Naive thymus-derived CD4-positive, alpha-beta T cell (primary cell): ENCODE measurements at regions not wholly inside any gene's neighbourhood (a gene's known extent, or its start where the extent isn't known, plus 50 kb on each side); places are given as distances from the start of the nearest gene placed in this dataset.
A peak's percentile ranks its signal among the peaks of the same experiment; 100 is the strongest.

Source experiments
- ATAC-seq: fragments of 150-1000 bp; cut with Tn5 transposase; 2 replicates; pipeline ENCODE4 v1.10.0; 2021; ENCODE audit warnings: mild to moderate bottlenecking, moderate library complexity
- CTCF ChIA-PET: fragments of 350-600 bp; sonication (Branson Sonifier 250); formaldehyde crosslinking; loops from one replicate; lab custom pipeline; 2021; ENCODE audit warnings: antibody characterized with exemption; lab: Charles Lee
- POLR2A ChIA-PET: fragments of 350-600 bp; sonication (Branson Sonifier 250); formaldehyde crosslinking; loops from one replicate; lab custom pipeline; 2021; ENCODE audit warnings: antibody characterized with exemption, inconsistent platforms; lab: Charles Lee
- DNase-seq, 9 donors: peaks; one replicate each; pipeline versions ENCODE4 v3.0.0 to v3.0.0-alpha.2; 2020 to 2022; ENCODE audit warnings: mixed read lengths in 1 of 9
- H3K27ac ChIP-seq: one replicate; pipeline ENCODE4 v1.7.0; 2013; ENCODE audit warnings: mild to moderate bottlenecking, low read depth, low read length, moderate library complexity
- H3K27me3 ChIP-seq, 2 donors: one replicate each; pipeline ENCODE4 v1.7.0; 2013; ENCODE audit warnings: low read length in 2 of 2, mild to moderate bottlenecking in 2 of 2, moderate library complexity in 2 of 2; ENCODE audit not compliant: control insufficient read depth in 2 of 2, insufficient read depth in 2 of 2
- H3K36me3 ChIP-seq, 3 experiments: 1 replicate in 2 of 3; 2 replicates in 1 of 3; pipeline ENCODE4 v1.7.0; 2013; ENCODE audit warnings: low read length in 3 of 3, mild to moderate bottlenecking in 3 of 3, moderate library complexity in 1 of 3; ENCODE audit not compliant: insufficient read depth in 3 of 3, control insufficient read depth in 2 of 3
- H3K4me1 ChIP-seq, 2 donors: one replicate each; pipeline ENCODE4 v1.7.0; 2013; ENCODE audit warnings: low read length in 2 of 2, mild to moderate bottlenecking in 2 of 2, moderate library complexity in 1 of 2; ENCODE audit not compliant: control insufficient read depth in 2 of 2, insufficient read depth in 2 of 2
- H3K4me3 ChIP-seq: 2 replicates; pipeline ENCODE4 v1.7.0; 2013; ENCODE audit warnings: mild to moderate bottlenecking, low read length
- H3K9me3 ChIP-seq, 3 experiments: 1 replicate in 2 of 3; 2 replicates in 1 of 3; pipeline ENCODE4 v1.7.0; 2013; ENCODE audit warnings: low read length in 3 of 3; ENCODE audit not compliant: control insufficient read depth in 2 of 3
- H3K27ac Mint-ChIP-seq, 9 donors: one replicate each; pipeline ENCODE4 v1.8.0; 2020 to 2022; ENCODE audit warnings: mixed read lengths in 9 of 9, mild to moderate bottlenecking in 8 of 9, moderate library complexity in 5 of 9, inconsistent platforms in 2 of 9
- H3K27me3 Mint-ChIP-seq, 5 donors: one replicate each; pipeline ENCODE4 v1.8.0; 2021 to 2022; ENCODE audit warnings: mixed read lengths in 5 of 5, mild to moderate bottlenecking in 1 of 5
- H3K36me3 Mint-ChIP-seq, 5 donors: one replicate each; pipeline ENCODE4 v1.8.0; 2020 to 2022; ENCODE audit warnings: mixed read lengths in 5 of 5, mild to moderate bottlenecking in 3 of 5, inconsistent platforms in 1 of 5
- H3K4me1 Mint-ChIP-seq, 7 donors: one replicate each; pipeline ENCODE4 v1.8.0; 2020 to 2022; ENCODE audit warnings: mixed read lengths in 7 of 7, mild to moderate bottlenecking in 3 of 7, inconsistent platforms in 1 of 7
- H3K4me3 Mint-ChIP-seq, 10 donors: one replicate each; pipeline ENCODE4 v1.8.0; 2020 to 2022; ENCODE audit warnings: mild to moderate bottlenecking in 10 of 10, mixed read lengths in 10 of 10, moderate library complexity in 6 of 10, inconsistent platforms in 2 of 10
- H3K9me3 Mint-ChIP-seq, 11 donors: one replicate each; pipeline ENCODE4 v1.8.0; 2020 to 2022; ENCODE audit warnings: mixed read lengths in 11 of 11, mild to moderate bottlenecking in 4 of 11, inconsistent platforms in 1 of 11, moderate library complexity in 1 of 11
- intact Hi-C, 2 donors: fragments of 100-400 bp; cut with micrococcal nuclease; formaldehyde crosslinking; loops; one replicate each; pipeline ENCODE4 v1.15.1; 2023

DNA sequence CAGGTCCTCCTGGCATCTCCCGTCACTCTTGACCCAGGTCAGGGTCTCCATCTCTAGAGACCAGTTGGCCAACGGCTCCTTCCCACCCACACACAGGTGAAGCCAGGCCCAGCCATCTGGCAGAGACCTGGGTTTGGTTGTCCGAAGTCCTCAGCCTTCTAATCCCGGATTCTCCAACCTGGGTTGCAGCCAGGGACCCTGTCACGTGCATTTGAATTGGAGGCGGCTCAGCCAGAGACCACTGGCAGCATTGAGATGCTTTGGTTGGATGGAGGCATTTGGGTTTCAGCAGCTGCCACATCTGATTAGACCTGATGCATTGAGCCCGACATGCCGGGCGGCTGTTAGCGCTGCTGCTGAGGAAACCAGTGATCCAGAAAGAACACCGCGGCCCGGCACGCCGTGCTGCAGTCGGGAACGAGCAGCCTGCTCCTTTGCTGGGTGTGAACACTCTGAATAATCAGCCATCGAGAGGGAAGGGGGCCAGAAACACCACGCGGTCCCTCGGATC lies 163.2 kb downstream of the BRD1 start:
- no peaks in the 10 kb centered on the region for H3K36me3 ChIP-seq
- ATAC-seq (no peak), DNase-seq (no peak)
- peaks cover 5 to 14% of the 10 kb centered on the region in 2 donors for H3K4me1 ChIP-seq
- ChIA-PET POLR2A (no interaction called here), CTCF (no interaction called here)
- Mint-ChIP-seq H3K27ac (no peak overlapping the region), H3K27me3 (peaks cover 0 to 16% (median 0%) of the 10 kb centered on the region in 5 donors), H3K4me1 (peaks cover 6 to 38% (median 29%) of the 10 kb centered on the region in 7 donors), H3K9me3 (peaks cover 0 to 2% (median 0%) of the 10 kb centered on the region in 11 donors), H3K4me3 (no peak overlapping the region), H3K36me3 (peaks cover 0 to 3% (median 0%) of the 10 kb centered on the region in 5 donors)
- H3K27ac ChIP-seq = no peak overlapping the region
- H3K27me3 ChIP-seq = no peaks in the 10 kb centered on the region
- no peaks in the 10 kb centered on the region for H3K9me3 ChIP-seq
- H3K4me3 ChIP-seq = no peak overlapping the region
- intact Hi-C loops = no loop called here

DNA sequence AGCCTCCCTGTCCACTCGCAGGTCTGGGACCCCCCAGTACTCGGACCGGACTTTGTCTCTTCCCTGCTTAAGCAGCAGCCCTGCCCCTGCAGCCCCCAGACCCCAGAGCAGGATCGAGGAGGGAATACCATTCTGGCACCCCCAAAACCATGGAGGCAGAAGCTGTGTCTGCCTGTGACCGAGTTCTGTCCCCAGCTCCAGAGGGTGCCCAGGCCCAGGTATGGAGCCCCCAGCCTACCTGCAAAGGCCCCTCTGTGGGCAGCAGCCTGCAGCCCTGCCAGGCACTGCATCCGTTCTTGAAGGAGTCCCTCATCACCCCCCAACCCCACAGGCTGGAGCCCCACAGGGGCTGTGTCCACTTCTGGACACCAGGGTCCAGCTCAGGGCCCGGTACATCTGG lies 163.8 kb downstream of the BRD1 start:
- H3K27ac ChIP-seq = no peak overlapping the region
- Mint-ChIP-seq H3K4me3 (no peak overlapping the region), H3K4me1 (peaks cover 6 to 34% (median 26%) of the 10 kb centered on the region in 7 donors), H3K27me3 (peaks cover 0 to 10% (median 0%) of the 10 kb centered on the region in 5 donors), H3K9me3 (peaks cover 0 to 2% (median 0%) of the 10 kb centered on the region in 11 donors), H3K36me3 (no peaks in the 10 kb centered on the region), H3K27ac (no peak overlapping the region)
- H3K4me1 ChIP-seq = peaks cover 5 to 14% of the 10 kb centered on the region in 2 donors
- DNase-seq (no peak), ATAC-seq (no peak)
- ChIA-PET POLR2A (no interaction called here), CTCF (no interaction called here)
- no peaks in the 10 kb centered on the region for H3K9me3 ChIP-seq
- no peak overlapping the region for H3K4me3 ChIP-seq
- H3K36me3 ChIP-seq = no peaks in the 10 kb centered on the region
- intact Hi-C loops = no loop called here
- no peaks in the 10 kb centered on the region for H3K27me3 ChIP-seq

DNA sequence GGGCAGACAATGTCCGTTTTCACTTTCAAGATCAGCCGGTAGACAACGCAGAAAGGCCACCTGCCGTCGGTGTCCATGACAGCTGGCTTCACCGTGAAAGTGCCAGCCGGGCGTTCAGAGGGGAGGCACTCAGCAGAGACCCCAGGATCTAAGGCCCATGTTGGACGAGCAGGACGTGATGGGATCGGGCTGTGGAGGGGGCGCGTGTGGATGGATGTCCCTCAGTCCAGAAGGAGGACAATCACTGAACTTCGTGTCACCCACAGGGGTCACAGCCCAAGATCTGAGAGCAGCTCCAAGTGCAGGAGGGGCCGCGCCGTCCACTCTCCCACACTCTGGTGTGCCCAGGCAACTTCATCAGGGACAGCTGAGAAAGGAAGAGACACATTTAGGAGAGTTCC lies 164.4 kb downstream of the BRD1 start:
- DNase-seq (no peak), ATAC-seq (no peak)
- H3K4me1 ChIP-seq = peaks cover 5 to 12% of the 10 kb centered on the region in 2 donors
- no peak overlapping the region for H3K27ac ChIP-seq
- intact Hi-C loops = no loop called here
- Mint-ChIP-seq H3K9me3 (peaks cover 0 to 2% (median 0%) of the 10 kb centered on the region in 11 donors), H3K27me3 (peaks cover 0 to 7% (median 0%) of the 10 kb centered on the region in 5 donors), H3K27ac (no peak overlapping the region), H3K4me3 (no peak overlapping the region), H3K36me3 (no peaks in the 10 kb centered on the region), H3K4me1 (peaks cover 6 to 29% (median 25%) of the 10 kb centered on the region in 7 donors)
- ChIA-PET CTCF (no interaction called here), POLR2A (no interaction called here)
- H3K9me3 ChIP-seq = no peaks in the 10 kb centered on the region
- H3K4me3 ChIP-seq = no peak overlapping the region
- no peaks in the 10 kb centered on the region for H3K27me3 ChIP-seq
- H3K36me3 ChIP-seq = no peaks in the 10 kb centered on the region

DNA sequence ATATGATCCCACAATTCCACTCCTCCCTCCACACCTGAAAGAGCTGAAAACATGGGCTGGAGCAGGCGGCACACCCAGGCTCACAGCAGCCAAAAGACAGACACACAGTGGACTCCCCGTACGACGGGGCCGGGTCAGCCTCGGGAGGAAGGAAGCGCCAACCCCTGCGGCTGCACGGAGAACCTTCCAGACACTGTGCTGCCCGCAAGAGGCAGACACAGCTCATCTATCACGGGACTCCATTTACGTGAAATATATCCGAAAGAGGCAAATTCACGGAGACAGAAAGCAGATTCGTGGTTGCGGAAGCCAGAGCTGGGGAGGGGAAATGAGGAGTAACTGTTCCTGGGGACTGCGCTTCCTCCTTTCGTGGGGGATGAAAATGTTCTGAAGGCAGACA lies 165.0 kb downstream of the BRD1 start:
- intact Hi-C loops = no loop called here
- ChIA-PET POLR2A (no interaction called here), CTCF (no interaction called here)
- H3K9me3 ChIP-seq = no peaks in the 10 kb centered on the region
- Mint-ChIP-seq H3K9me3 (peaks cover 0 to 2% (median 0%) of the 10 kb centered on the region in 11 donors), H3K36me3 (no peaks in the 10 kb centered on the region), H3K27ac (no peak overlapping the region), H3K4me1 (peaks cover 11 to 32% (median 28%) of the 10 kb centered on the region in 7 donors), H3K4me3 (no peak overlapping the region), H3K27me3 (peaks cover 0 to 7% (median 0%) of the 10 kb centered on the region in 5 donors)
- no peak overlapping the region for H3K27ac ChIP-seq
- H3K27me3 ChIP-seq = no peaks in the 10 kb centered on the region
- no peak for ATAC-seq
- H3K36me3 ChIP-seq = no peaks in the 10 kb centered on the region
- H3K4me1 ChIP-seq = peaks cover 5 to 10% of the 10 kb centered on the region in 2 donors
- no peak overlapping the region for H3K4me3 ChIP-seq
- no peak for DNase-seq

DNA sequence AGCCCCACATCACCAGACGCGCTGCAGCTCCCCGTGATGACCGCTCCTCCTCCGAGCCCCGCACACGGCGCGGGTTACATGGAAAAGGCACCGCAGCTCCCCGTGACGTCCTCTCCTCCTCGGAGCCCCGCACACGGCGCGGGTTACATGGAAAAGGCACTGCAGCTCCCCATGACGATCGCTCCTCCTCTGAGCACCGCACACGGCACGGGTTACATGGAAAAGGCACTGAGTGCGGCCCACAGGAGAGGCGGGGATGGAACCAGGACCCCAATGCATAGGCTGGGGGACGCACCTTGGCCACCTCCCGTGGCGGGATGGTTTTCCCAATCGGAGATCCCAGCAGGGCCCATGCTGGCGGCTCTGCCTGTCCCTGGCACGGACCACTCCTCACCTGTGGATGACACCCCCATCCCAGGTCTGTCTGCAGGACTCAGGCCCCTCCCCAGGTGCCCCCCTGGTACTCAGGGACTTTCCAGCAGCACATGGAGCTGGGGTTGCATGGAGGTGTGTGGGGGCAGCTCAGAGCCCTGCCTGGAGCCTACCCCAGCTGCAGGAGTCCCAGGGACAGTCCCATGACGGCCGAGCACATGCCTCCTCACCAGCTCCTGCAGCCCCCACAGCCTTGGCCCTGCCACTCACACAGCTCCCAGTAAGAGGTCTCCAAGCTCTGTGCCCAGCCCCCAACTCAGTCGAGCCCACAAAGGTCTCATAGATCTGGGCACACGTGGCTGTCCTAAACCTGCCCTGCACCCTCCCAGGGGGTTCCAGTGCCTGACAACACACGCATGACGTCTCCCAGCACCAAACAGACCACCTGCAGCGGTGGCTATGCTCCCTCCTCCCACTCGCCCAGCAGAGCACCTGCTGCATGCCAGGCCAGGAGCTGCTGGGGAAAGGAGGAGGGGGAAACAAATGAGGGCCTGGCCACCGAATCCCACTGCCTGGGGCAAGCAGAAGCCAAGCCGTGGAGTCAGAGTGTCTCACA lies 166.6 kb downstream of the BRD1 start:
- no peak overlapping the region for H3K27ac ChIP-seq
- no peak overlapping the region for H3K4me3 Mint-ChIP-seq
- H3K9me3 Mint-ChIP-seq = peaks cover 0 to 3% (median 0%) of the 10 kb centered on the region in 11 donors
- peaks cover 6 to 9% of the 10 kb centered on the region in 2 donors for H3K4me1 ChIP-seq
- H3K27ac Mint-ChIP-seq = no peak overlapping the region
- no peaks in the 10 kb centered on the region for H3K9me3 ChIP-seq
- peaks cover 0 to 1% (median 0%) of the 10 kb centered on the region in 5 donors for H3K27me3 Mint-ChIP-seq
- no peak for ATAC-seq
- H3K36me3 ChIP-seq = no peaks in the 10 kb centered on the region
- H3K36me3 Mint-ChIP-seq = peaks cover 0 to 4% (median 4%) of the 10 kb centered on the region in 5 donors
- ChIA-PET CTCF (no interaction called here), POLR2A (no interaction called here)
- peak in 1 of 9 donors; percentile 3 for DNase-seq
- intact Hi-C loops = no loop called here
- peaks cover 11 to 32% (median 27%) of the 10 kb centered on the region in 7 donors for H3K4me1 Mint-ChIP-seq
- no peak overlapping the region for H3K4me3 ChIP-seq
- no peaks in the 10 kb centered on the region for H3K27me3 ChIP-seq

DNA sequence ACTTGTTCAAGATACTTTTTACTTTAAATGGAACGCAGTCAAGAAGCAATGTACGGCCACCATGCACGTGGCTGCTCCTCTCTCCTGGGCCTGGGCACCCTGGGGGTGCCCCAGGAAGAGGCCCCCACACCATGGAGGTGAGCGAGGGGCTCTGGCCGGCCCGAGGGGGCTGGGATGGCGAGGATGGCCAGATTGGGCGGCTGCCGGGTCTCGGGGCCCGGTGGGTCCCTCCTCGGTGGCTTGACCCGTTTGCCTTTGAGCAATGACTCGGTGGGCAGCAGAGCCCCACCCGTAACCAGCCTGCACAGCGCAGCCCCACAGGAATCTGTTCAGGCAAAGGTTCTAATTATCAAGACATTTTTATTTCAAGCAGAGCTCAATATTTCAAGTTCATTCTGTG lies 167.4 kb downstream of the BRD1 start:
- Mint-ChIP-seq H3K4me3 (no peak overlapping the region), H3K36me3 (peaks cover 3 to 8% (median 5%) of the 10 kb centered on the region in 5 donors), H3K4me1 (peaks cover 15 to 33% (median 28%) of the 10 kb centered on the region in 7 donors), H3K27ac (no peak overlapping the region), H3K9me3 (peaks cover 0 to 3% (median 0%) of the 10 kb centered on the region in 11 donors), H3K27me3 (peaks cover 0 to 1% (median 0%) of the 10 kb centered on the region in 5 donors)
- Histone ChIP-seq H3K9me3 (no peaks in the 10 kb centered on the region), H3K27ac (no peak overlapping the region), H3K36me3 (peaks cover 0 to 1% (median 0%) of the 10 kb centered on the region in 3 experiments), H3K4me1 (peaks cover 13 to 16% of the 10 kb centered on the region in 2 donors), H3K27me3 (no peaks in the 10 kb centered on the region), H3K4me3 (no peak overlapping the region)
- no peak for DNase-seq
- intact Hi-C loops = no loop called here
- ChIA-PET POLR2A (no interaction called here), CTCF (no interaction called here)
- no peak for ATAC-seq
